ENCODE measurements at regions not wholly inside any gene's neighbourhood (a gene's known extent, or its start where the extent isn't known, plus 50 kb on each side); places are given as distances from the start of the nearest gene placed in this dataset.

- no peaks in the 10 kb centered on the region for H3K36me3 ChIP-seq (ENCODE audit: control insufficient read depth, insufficient read depth, low read length)
- H3K4me3 ChIP-seq (ENCODE audit: low read depth, low read length) = no peak overlapping the region
- TF ChIP-seq, protein P1, sequence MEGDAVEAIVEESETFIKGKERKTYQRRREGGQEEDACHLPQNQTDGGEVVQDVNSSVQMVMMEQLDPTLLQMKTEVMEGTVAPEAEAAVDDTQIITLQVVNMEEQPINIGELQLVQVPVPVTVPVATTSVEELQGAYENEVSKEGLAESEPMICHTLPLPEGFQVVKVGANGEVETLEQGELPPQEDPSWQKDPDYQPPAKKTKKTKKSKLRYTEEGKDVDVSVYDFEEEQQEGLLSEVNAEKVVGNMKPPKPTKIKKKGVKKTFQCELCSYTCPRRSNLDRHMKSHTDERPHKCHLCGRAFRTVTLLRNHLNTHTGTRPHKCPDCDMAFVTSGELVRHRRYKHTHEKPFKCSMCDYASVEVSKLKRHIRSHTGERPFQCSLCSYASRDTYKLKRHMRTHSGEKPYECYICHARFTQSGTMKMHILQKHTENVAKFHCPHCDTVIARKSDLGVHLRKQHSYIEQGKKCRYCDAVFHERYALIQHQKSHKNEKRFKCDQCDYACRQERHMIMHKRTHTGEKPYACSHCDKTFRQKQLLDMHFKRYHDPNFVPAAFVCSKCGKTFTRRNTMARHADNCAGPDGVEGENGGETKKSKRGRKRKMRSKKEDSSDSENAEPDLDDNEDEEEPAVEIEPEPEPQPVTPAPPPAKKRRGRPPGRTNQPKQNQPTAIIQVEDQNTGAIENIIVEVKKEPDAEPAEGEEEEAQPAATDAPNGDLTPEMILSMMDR (IDR thresholded peaks at IDR 0.05; ENCODE audit: insufficient read depth, low read length, severe bottlenecking) = no peak
- no peak for FAIRE-seq
- peak; percentile 54 for DNase-seq (ENCODE audit: low read depth)
- H3K27me3 ChIP-seq (ENCODE audit: control insufficient read depth, insufficient read depth, low read length) = no peaks in the 10 kb centered on the region
Observed at GRCh38 chr6:132070356-132070755, 119.2 kb upstream of the CCN2 start.

GRCh38 chr6:132068766-132069165, 117.6 kb upstream of the CCN2 start:
- FAIRE-seq (no peak), DNase-seq (ENCODE audit: low read depth) (no peak)
- TF ChIP-seq, protein P1 (IDR thresholded peaks at IDR 0.05; ENCODE audit: insufficient read depth, low read length, severe bottlenecking) = no peak
- H3K36me3 ChIP-seq (ENCODE audit: control insufficient read depth, insufficient read depth, low read length) = no peaks in the 10 kb centered on the region
- H3K4me3 ChIP-seq (ENCODE audit: low read depth, low read length) = no peak overlapping the region
- no peaks in the 10 kb centered on the region for H3K27me3 ChIP-seq (ENCODE audit: control insufficient read depth, insufficient read depth, low read length)

DNA sequence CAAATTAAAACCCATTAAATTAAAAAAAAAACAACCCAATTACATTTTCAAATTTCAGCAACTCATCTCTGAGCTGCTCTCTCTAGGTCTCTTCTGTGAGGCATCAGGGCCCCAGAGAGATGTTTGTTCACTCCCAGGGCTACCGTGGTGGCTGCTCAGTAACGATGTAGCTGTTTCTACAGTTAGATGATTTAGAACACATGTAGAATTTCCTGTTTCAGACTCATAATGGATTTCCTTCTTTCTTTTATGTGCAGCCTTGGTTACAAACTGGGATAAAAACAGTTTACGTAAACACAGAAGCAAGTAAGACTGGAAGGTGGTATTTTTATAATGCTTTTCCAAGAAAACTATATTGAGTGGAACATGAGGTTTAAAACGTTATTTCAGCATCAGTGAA, 116.1 kb upstream of the CCN2 start:
- Histone ChIP-seq H3K36me3 (ENCODE audit: control insufficient read depth, insufficient read depth, low read length) (no peaks in the 10 kb centered on the region), H3K27me3 (ENCODE audit: control insufficient read depth, insufficient read depth, low read length) (no peaks in the 10 kb centered on the region), H3K4me3 (ENCODE audit: low read depth, low read length) (no peak overlapping the region)
- DNase-seq (ENCODE audit: low read depth) (no peak), FAIRE-seq (no peak)
- TF ChIP-seq, protein P1 (IDR thresholded peaks at IDR 0.05; ENCODE audit: insufficient read depth, low read length, severe bottlenecking) = no peak

DNA sequence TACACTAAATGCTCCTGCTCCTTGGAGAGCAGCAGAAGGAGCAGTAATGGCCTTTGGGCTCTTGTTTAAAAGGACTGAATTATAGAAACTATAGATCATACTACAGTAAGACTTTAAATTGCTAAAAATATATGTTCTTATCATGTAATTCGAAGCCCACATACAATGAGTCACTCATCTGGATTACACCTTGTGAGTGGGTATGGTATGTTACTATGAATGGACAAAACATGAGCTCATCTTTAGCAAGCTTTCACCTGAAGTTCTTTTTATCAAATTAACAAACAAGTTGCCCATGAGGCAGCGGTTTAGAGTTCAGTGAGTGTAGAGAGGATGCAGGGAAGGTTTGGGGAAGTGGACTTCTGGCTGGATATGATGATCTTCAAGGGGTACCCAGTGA, 114.4 kb upstream of the CCN2 start:
- TF ChIP-seq, protein P1 (IDR thresholded peaks at IDR 0.05; ENCODE audit: insufficient read depth, low read length, severe bottlenecking) = no peak
- Histone ChIP-seq H3K27me3 (ENCODE audit: control insufficient read depth, insufficient read depth, low read length) (no peaks in the 10 kb centered on the region), H3K4me3 (ENCODE audit: low read depth, low read length) (no peak overlapping the region), H3K36me3 (ENCODE audit: control insufficient read depth, insufficient read depth, low read length) (no peaks in the 10 kb centered on the region)
- DNase-seq (ENCODE audit: low read depth) = peak; percentile 95
- FAIRE-seq = no peak

DNA sequence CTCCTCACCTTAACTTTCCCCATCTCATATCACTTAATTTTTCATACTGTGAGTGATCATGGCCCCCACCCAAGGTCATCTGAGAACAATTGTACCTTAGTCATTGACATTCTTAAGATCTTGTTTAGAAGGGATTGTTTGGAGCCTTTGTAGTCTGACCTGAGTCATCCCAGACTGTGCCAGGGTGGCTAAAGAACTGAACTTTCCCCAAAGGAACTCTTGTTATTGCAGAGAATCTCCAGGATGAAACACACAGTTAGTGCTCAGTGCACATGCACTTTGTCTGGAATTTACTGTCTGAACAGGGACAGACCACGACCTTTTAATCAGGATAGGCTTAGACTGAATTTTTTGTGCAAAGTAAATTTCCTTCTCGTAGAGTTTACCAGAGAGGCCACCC, 112.6 kb upstream of the CCN2 start:
- H3K4me3 ChIP-seq (ENCODE audit: low read depth, low read length) = no peak overlapping the region
- TF ChIP-seq, protein P1 (IDR thresholded peaks at IDR 0.05; ENCODE audit: insufficient read depth, low read length, severe bottlenecking) = no peak
- no peaks in the 10 kb centered on the region for H3K36me3 ChIP-seq (ENCODE audit: control insufficient read depth, insufficient read depth, low read length)
- no peaks in the 10 kb centered on the region for H3K27me3 ChIP-seq (ENCODE audit: control insufficient read depth, insufficient read depth, low read length)
- DNase-seq (ENCODE audit: low read depth) = peak; percentile 86
- FAIRE-seq = no peak

DNA sequence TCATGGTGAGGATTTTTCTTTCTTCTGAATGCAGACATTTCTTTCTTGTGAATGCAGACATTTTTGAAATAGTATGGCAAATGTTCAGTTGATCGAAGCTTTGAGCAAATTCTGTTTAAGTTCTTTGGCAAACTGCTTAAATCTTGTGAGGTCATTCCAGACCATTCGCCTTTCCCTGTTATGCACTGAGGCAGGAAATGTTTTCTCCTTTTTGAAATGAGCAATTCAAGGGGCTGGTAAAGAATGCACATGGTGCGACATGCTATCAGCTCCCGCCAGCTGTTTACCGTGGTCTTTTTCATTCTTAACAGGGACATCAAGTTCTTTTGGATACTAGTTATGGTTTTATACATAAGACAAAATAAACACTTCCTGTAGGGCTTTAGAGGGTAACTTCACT, 112.0 kb upstream of the CCN2 start:
- TF ChIP-seq, protein P1 (IDR thresholded peaks at IDR 0.05; ENCODE audit: insufficient read depth, low read length, severe bottlenecking) = no peak
- Histone ChIP-seq H3K4me3 (ENCODE audit: low read depth, low read length) (no peak overlapping the region), H3K36me3 (ENCODE audit: control insufficient read depth, insufficient read depth, low read length) (no peaks in the 10 kb centered on the region), H3K27me3 (ENCODE audit: control insufficient read depth, insufficient read depth, low read length) (no peaks in the 10 kb centered on the region)
- DNase-seq (ENCODE audit: low read depth) (no peak), FAIRE-seq (no peak)

Data from bronchial epithelial cell (primary cell).